MM.1S (cell line): ENCODE measurements at regions not wholly inside any gene's neighbourhood (a gene's known extent, or its start where the extent isn't known, plus 50 kb on each side); places are given as distances from the start of the nearest gene placed in this dataset.

Source experiments
- DNase-seq: peaks from one replicate; pipeline ENCODE4 v3.0.0-alpha.2; 2015
- H2AFZ ChIP-seq: fragments of 300-600 bp; sonication (generic); 2 replicates; pipeline ENCODE4 v1.6.0; 2016; ENCODE audit warnings: antibody characterized with exemption, low read length
- H3F3A ChIP-seq: fragments of 300-600 bp; sonication (generic); 2 replicates; pipeline ENCODE4 v1.6.1; 2016; ENCODE audit warnings: mild to moderate bottlenecking, antibody characterized with exemption, low read length, moderate library complexity, mixed read lengths; ENCODE audit not compliant: insufficient read depth
- H3K27ac ChIP-seq: fragments of 300-600 bp; sonication (generic); 2 replicates; pipeline ENCODE4 v1.5.1; 2016; ENCODE audit warnings: mild to moderate bottlenecking, low read length
- H3K27me3 ChIP-seq: fragments of 300-600 bp; sonication (generic); replicated peaks from 2 replicates; pipeline ENCODE4 v1.6.0; 2016; ENCODE audit warnings: low read length; ENCODE audit not compliant: insufficient read depth
- H3K36me3 ChIP-seq: fragments of 300-600 bp; sonication (generic); replicated peaks from 2 replicates; pipeline ENCODE4 v1.6.1; 2016; ENCODE audit warnings: mild to moderate bottlenecking, low read length, mixed read lengths; ENCODE audit not compliant: insufficient read depth
- H3K4me1 ChIP-seq: fragments of 300-600 bp; sonication (generic); 2 replicates; pipeline ENCODE4 v1.6.1; 2016; ENCODE audit warnings: low read length, mixed read lengths
- H3K4me2 ChIP-seq: fragments of 300-600 bp; sonication (generic); 2 replicates; pipeline ENCODE4 v1.6.0; 2016; ENCODE audit warnings: low read depth, low read length
- H3K4me3 ChIP-seq: fragments of 300-600 bp; sonication (generic); 2 replicates; pipeline ENCODE4 v1.5.1; 2016; ENCODE audit warnings: low read length, mixed read lengths
- H3K79me2 ChIP-seq: fragments of 300-600 bp; sonication (generic); 2 replicates; pipeline ENCODE4 v1.6.1; 2016; ENCODE audit warnings: mixed run types, low read length, mixed read lengths
- H3K9ac ChIP-seq: fragments of 300-600 bp; sonication (generic); 2 replicates; pipeline ENCODE4 v1.6.1; 2016; ENCODE audit warnings: low read length, mixed read lengths
- H3K9me2 ChIP-seq: fragments of 300-600 bp; sonication (generic); replicated peaks from 2 replicates; pipeline ENCODE4 v1.6.1; 2016; ENCODE audit warnings: mild to moderate bottlenecking, low read length, mixed read lengths; ENCODE audit not compliant: insufficient read depth
- H3K9me3 ChIP-seq: fragments of 300-600 bp; sonication (generic); replicated peaks from 2 replicates; pipeline ENCODE4 v1.6.1; 2016; ENCODE audit warnings: mild to moderate bottlenecking, low read length, mixed read lengths; ENCODE audit not compliant: insufficient read depth
- H4K20me1 ChIP-seq: fragments of 300-600 bp; sonication (generic); 2 replicates; pipeline ENCODE4 v1.6.1; 2016; ENCODE audit warnings: mild to moderate bottlenecking, low read length, moderate library complexity, mixed read lengths; ENCODE audit not compliant: insufficient read depth
- EZH2 ChIP-seq: fragments of 300-600 bp; sonication (generic); optimal IDR thresholded peaks from 2 replicates; pipeline ENCODE3; 2017; ENCODE audit warnings: low read depth, mild to moderate bottlenecking, antibody characterized with exemption, low read length, mixed read lengths
- EZH2phosphoT487 ChIP-seq: fragments of 300-600 bp; sonication (generic); IDR thresholded peaks from 2 replicates; pipeline ENCODE4 v1.6.1; 2018; ENCODE audit warnings: antibody characterized with exemption, low read length
- TF ChIP-seq, protein P1 (sequence below): fragments of 300-600 bp; sonication (generic); IDR thresholded peaks from 2 replicates; pipeline ENCODE4 v1.5.1; 2016; ENCODE audit warnings: antibody characterized with exemption, low read length, mixed read lengths

DNA sequence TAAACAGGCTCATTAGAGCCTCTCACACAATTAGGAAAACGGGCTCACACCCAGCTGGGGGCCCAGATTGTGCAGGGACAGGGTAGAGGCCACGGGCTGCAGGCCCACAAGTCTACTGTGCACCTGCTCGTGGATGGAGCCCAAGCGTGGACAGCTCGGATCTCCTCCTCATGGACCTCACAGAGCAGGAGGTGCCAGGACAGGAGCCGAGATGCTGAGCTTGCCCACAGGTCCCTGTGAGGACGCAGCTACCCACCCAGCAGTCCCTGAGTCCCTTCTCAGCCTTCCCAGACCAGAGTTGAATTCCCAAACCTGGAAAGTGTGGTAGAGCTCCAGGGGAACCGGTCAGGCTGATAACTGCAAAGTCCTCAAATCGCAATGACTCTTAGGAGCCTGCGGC is 70.6 kb upstream of the OLFM1 start:
- peaks cover 88% of the 10 kb centered on the region for H3K27me3 ChIP-seq
- no peak overlapping the region for H2AFZ ChIP-seq
- TF ChIP-seq EZH2phosphoT487 (no peak), EZH2 (no peak)
- TF ChIP-seq, protein P1, sequence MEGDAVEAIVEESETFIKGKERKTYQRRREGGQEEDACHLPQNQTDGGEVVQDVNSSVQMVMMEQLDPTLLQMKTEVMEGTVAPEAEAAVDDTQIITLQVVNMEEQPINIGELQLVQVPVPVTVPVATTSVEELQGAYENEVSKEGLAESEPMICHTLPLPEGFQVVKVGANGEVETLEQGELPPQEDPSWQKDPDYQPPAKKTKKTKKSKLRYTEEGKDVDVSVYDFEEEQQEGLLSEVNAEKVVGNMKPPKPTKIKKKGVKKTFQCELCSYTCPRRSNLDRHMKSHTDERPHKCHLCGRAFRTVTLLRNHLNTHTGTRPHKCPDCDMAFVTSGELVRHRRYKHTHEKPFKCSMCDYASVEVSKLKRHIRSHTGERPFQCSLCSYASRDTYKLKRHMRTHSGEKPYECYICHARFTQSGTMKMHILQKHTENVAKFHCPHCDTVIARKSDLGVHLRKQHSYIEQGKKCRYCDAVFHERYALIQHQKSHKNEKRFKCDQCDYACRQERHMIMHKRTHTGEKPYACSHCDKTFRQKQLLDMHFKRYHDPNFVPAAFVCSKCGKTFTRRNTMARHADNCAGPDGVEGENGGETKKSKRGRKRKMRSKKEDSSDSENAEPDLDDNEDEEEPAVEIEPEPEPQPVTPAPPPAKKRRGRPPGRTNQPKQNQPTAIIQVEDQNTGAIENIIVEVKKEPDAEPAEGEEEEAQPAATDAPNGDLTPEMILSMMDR = no peak
- H3K4me3 ChIP-seq = no peak overlapping the region
- H3K36me3 ChIP-seq = no peaks in the 10 kb centered on the region
- H3F3A ChIP-seq = no peaks in the 10 kb centered on the region
- no peaks in the 10 kb centered on the region for H3K79me2 ChIP-seq
- H3K9me2 ChIP-seq = no peaks in the 10 kb centered on the region
- no peak overlapping the region for H3K4me2 ChIP-seq
- no peaks in the 10 kb centered on the region for H4K20me1 ChIP-seq
- no peaks in the 10 kb centered on the region for H3K9me3 ChIP-seq
- no peak for DNase-seq
- no peak overlapping the region for H3K27ac ChIP-seq
- H3K9ac ChIP-seq = no peak overlapping the region
- no peaks in the 10 kb centered on the region for H3K4me1 ChIP-seq

DNA sequence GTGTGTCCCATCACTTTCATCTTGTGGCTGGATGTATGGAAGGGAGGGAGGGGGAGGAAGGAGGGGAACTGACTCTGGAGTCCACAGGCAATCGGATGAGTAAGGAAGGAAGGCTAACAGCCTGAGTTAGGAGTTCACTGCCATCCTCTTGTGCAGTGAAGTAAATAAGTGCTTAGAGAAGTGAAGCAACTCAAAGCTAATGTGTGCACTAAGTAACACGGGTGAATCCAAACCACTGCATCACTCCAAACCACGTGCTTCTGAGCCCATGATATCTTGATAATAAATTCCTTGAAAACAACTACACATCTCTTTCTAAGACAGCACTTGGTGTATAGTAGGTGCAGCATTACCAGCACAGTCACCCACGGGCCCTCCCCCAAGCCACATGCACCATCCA is 69.6 kb upstream of the OLFM1 start:
- H3K9me2 ChIP-seq = no peaks in the 10 kb centered on the region
- no peaks in the 10 kb centered on the region for H4K20me1 ChIP-seq
- H3K79me2 ChIP-seq = no peaks in the 10 kb centered on the region
- no peaks in the 10 kb centered on the region for H3K9me3 ChIP-seq
- H3K9ac ChIP-seq = no peak overlapping the region
- H3K36me3 ChIP-seq = no peaks in the 10 kb centered on the region
- TF ChIP-seq, protein P1 = no peak
- no peak for TF ChIP-seq EZH2phosphoT487
- TF ChIP-seq EZH2 = no peak
- no peak overlapping the region for H3K4me2 ChIP-seq
- no peak for DNase-seq
- H2AFZ ChIP-seq = no peak overlapping the region
- H3K4me1 ChIP-seq = no peaks in the 10 kb centered on the region
- H3K4me3 ChIP-seq = no peak overlapping the region
- peaks cover 93% of the 10 kb centered on the region for H3K27me3 ChIP-seq
- H3K27ac ChIP-seq = no peak overlapping the region
- H3F3A ChIP-seq = no peaks in the 10 kb centered on the region

DNA sequence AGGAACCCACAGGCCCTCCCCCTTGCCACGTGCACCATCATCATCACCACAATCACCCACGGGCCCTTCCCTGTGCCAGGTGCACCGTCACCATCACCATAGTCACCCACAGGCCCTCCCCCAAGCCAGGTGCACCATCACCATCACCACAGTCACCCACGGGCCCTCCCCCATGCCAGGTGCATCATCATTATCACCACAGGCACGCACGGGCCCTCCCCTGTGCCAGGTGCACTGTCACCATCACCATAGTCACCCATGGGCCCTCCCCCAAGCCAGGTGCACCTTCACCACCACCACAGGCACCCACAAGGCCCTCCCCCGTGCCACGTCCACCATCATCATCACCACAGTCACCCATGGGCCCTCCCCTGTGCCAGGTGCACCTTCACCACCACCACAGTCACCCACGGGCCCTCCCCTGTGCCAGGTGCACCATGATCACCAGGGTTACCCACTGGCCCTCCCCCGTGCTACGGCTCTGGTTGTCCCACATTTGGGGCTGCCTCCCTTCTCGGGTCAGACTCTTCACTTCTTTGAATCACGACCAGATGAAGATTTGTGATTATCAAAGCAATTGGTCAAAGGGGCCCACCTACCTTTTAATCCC is 69.1 kb upstream of the OLFM1 start:
- Histone ChIP-seq H3K4me1 (no peaks in the 10 kb centered on the region), H3K36me3 (no peaks in the 10 kb centered on the region), H3K9me2 (no peaks in the 10 kb centered on the region), H3K4me2 (no peak overlapping the region), H3K4me3 (no peak overlapping the region), H4K20me1 (no peaks in the 10 kb centered on the region), H3K79me2 (no peaks in the 10 kb centered on the region), H3K9me3 (no peaks in the 10 kb centered on the region), H3K27ac (no peak overlapping the region), H3F3A (no peaks in the 10 kb centered on the region), H2AFZ (no peak overlapping the region), H3K27me3 (peaks cover 93% of the 10 kb centered on the region), H3K9ac (no peak overlapping the region)
- TF ChIP-seq EZH2 = no peak
- TF ChIP-seq, protein P1 = no peak
- TF ChIP-seq EZH2phosphoT487 = no peak
- no peak for DNase-seq
